Panc1 (cell line): ENCODE measurements at regions not wholly inside any gene's neighbourhood (a gene's known extent, or its start where the extent isn't known, plus 50 kb on each side); places are given as distances from the start of the nearest gene placed in this dataset.

Experiments used
- ATAC-seq: fragments of 200-7000 bp; cut with Tn5 transposase; 2 replicates; pipeline ENCODE4 v1.9.1; 2020; ENCODE audit warnings: mild to moderate bottlenecking, moderate library complexity
- BruUV-seq: library from RNA; stranded (reverse); fragments of 400-500 nt; replicated peaks from 2 replicates; lab custom pipeline; 2021; lab: Mats Ljungman, UMichigan
- CTCF ChIA-PET: fragments of 300-600 bp; sonication (Branson Sonifier 250); formaldehyde crosslinking; loops from one replicate; lab custom pipeline; 2022; ENCODE audit warnings: antibody characterized with exemption; lab: Charles Lee
- POLR2A ChIA-PET: fragments of 300-600 bp; sonication (Branson Sonifier 250); formaldehyde crosslinking; loops from one replicate; lab custom pipeline; 2022; ENCODE audit warnings: antibody characterized with exemption; lab: Charles Lee
- DNase-seq: peaks from one replicate; pipeline ENCODE4 v3.0.0-alpha.2; 2010; ENCODE audit warnings: low read depth, low spot score
- H3K27ac ChIP-seq: 2 replicates; pipeline ENCODE4 v1.5.1; 2011; ENCODE audit warnings: mild to moderate bottlenecking, low read length, inconsistent platforms
- H3K27me3 ChIP-seq: fragments of 200-500 bp; sonication (Bioruptor generic); 2 replicates; pipeline ENCODE4 v1.6.0; 2014; ENCODE audit warnings: low read length, inconsistent platforms; ENCODE audit not compliant: control insufficient read depth, insufficient read depth
- H3K36me3 ChIP-seq: fragments of 200-500 bp; sonication (Bioruptor generic); 2 replicates; pipeline ENCODE4 v1.5.1; 2014; ENCODE audit warnings: inconsistent platforms, mild to moderate bottlenecking, low read length, moderate library complexity; ENCODE audit not compliant: control insufficient read depth, insufficient read depth
- H3K4me1 ChIP-seq: 2 replicates; pipeline ENCODE4 v1.5.1; 2011; ENCODE audit warnings: inconsistent platforms, mild to moderate bottlenecking, low read length, moderate library complexity; ENCODE audit not compliant: control insufficient read depth, insufficient read depth
- H3K4me3 ChIP-seq, 2 experiments: 2 replicates each; pipeline ENCODE4 v1.5.1; 2011 to 2012; ENCODE audit warnings: low read depth in 2 of 2, low read length in 2 of 2, mild to moderate bottlenecking in 2 of 2, inconsistent platforms in 1 of 2, moderate library complexity in 1 of 2
- H3K9me3 ChIP-seq: fragments of 200-500 bp; sonication (Bioruptor generic); 2 replicates; pipeline ENCODE4 v1.5.1; 2014; ENCODE audit warnings: low read depth, mild to moderate bottlenecking, inconsistent platforms, low read length, moderate library complexity; ENCODE audit not compliant: control insufficient read depth, insufficient read depth
- POLR2AphosphoS5 ChIP-seq: IDR thresholded peaks from 2 replicates; pipeline ENCODE4 v1.6.1; 2012; ENCODE audit warnings: mild to moderate bottlenecking, low read depth, low read length, moderate library complexity
- REST ChIP-seq, 2 experiments: IDR thresholded peaks; 2 replicates each; pipeline ENCODE4 v1.6.1; 2011 to 2012; ENCODE audit warnings: low read depth in 2 of 2, control low read depth in 1 of 2, low read length in 1 of 2, mild to moderate bottlenecking in 1 of 2, moderate library complexity in 1 of 2; ENCODE audit not compliant: insufficient read depth in 1 of 2
- SIN3A ChIP-seq: IDR thresholded peaks from 2 replicates; pipeline ENCODE4 v1.6.1; 2012; ENCODE audit warnings: low read depth, mild to moderate bottlenecking, low read length, moderate library complexity, borderline replicate concordance; ENCODE audit not compliant: insufficient read depth
- TCF7L2 ChIP-seq: IDR thresholded peaks from 2 replicates; pipeline ENCODE4 v1.6.1; 2011; ENCODE audit warnings: mild to moderate bottlenecking, low read depth, low read length, inconsistent platforms
- in situ Hi-C: cut with HindIII; loops from 2 replicates; pipeline ENCODE4 v1.10.0; 2016; ENCODE audit warnings: low sequenced_read_pairs, low pct_unique_long_range_greater_than_20kb
- intact Hi-C: fragments of 100-400 bp; cut with micrococcal nuclease; formaldehyde crosslinking; loops from one replicate; pipeline ENCODE4 v1.10.0; 2022; ENCODE audit not compliant: unreplicated experiment
- TF ChIP-seq, protein P1 (sequence below): fragments of 450-650 bp; IDR thresholded peaks from 2 replicates; pipeline ENCODE4 v1.5.1; 2017; ENCODE audit warnings: mild to moderate bottlenecking

DNA sequence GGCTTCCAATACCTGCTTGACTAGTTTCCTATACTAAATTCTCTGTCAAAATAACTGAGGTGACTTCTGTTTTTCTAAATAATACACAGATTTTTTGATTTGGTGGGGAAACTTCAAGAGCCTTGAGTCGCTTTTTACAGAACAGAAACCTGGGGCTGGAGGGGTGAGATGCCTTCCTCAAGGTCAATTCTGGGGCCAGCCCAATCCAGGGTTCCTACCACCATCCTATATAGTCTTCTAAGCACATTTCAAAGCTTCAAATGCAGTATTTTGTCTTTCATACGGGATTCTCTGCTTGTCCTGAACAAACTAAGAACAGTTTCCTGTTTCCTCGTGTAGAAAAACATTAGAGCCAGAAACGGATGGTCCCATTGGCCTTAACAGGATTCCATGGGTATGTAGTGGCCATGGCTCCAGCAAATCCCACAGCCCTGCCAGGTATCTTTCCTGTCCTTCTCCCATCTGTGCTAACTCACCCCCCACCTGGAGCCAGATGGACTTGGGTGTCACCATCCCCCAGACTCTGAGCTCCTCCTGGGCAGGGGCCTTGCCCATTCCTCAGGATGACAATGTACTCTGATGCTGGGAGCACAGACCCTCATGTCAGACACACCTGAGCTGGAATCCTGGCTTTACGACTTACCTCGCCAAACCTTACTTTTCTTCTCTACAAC lies 146.9 kb downstream of the KLF13 start:
- in situ Hi-C loops: no loop called here
- BruUV-seq: no TSS peak

GRCh38 chr15:31474059-31474868 lies 147.6 kb downstream of the KLF13 start:
- Histone ChIP-seq H3K4me1 (no peaks in the 10 kb centered on the region), H3K4me3 (no peak overlapping the region), H3K27me3 (peaks cover 4% of the 10 kb centered on the region; the same call in 1 of the 2 replicates), H3K27ac (no peak overlapping the region), H3K36me3 (no peaks in the 10 kb centered on the region), H3K9me3 (no peaks in the 10 kb centered on the region)
- in situ Hi-C loops: no loop called here
- POLR2A ChIA-PET: no interaction called here
- no peak for DNase-seq
- intact Hi-C loops: no loop called here
- TF ChIP-seq POLR2AphosphoS5 (no peak), REST (IDR thresholded peaks at IDR 0.05; ENCODE audit: insufficient read depth in 1 of 2, low read depth in 2 of 2, low read length in 1 of 2) (no peak), TCF7L2 (no peak), SIN3A (no peak)
- TF ChIP-seq, protein P1, sequence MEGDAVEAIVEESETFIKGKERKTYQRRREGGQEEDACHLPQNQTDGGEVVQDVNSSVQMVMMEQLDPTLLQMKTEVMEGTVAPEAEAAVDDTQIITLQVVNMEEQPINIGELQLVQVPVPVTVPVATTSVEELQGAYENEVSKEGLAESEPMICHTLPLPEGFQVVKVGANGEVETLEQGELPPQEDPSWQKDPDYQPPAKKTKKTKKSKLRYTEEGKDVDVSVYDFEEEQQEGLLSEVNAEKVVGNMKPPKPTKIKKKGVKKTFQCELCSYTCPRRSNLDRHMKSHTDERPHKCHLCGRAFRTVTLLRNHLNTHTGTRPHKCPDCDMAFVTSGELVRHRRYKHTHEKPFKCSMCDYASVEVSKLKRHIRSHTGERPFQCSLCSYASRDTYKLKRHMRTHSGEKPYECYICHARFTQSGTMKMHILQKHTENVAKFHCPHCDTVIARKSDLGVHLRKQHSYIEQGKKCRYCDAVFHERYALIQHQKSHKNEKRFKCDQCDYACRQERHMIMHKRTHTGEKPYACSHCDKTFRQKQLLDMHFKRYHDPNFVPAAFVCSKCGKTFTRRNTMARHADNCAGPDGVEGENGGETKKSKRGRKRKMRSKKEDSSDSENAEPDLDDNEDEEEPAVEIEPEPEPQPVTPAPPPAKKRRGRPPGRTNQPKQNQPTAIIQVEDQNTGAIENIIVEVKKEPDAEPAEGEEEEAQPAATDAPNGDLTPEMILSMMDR: no peak
- ATAC-seq: no peak
- CTCF ChIA-PET: no interaction called here
- no TSS peak for BruUV-seq

More for the DNA sequence above, 146.9 kb downstream of the KLF13 start:
- Histone ChIP-seq H3K27me3 (peaks cover 4% of the 10 kb centered on the region; the same call in 1 of the 2 replicates), H3K9me3 (no peaks in the 10 kb centered on the region), H3K4me3 (no peak overlapping the region), H3K27ac (no peak overlapping the region), H3K36me3 (no peaks in the 10 kb centered on the region), H3K4me1 (no peaks in the 10 kb centered on the region)
- no peak for DNase-seq
- CTCF ChIA-PET: no interaction called here
- POLR2A ChIA-PET: no interaction called here
- intact Hi-C loops: no loop called here
- ATAC-seq: no peak
- TF ChIP-seq, protein P1: no peak
- TF ChIP-seq TCF7L2: no peak
- TF ChIP-seq SIN3A: no peak
- no peak for TF ChIP-seq REST (IDR thresholded peaks at IDR 0.05; ENCODE audit: insufficient read depth in 1 of 2, low read depth in 2 of 2, low read length in 1 of 2)
- no peak for TF ChIP-seq POLR2AphosphoS5
